Urinary bladder (tissue), 3 donors: ENCODE measurements at regions not wholly inside any gene's neighbourhood (a gene's known extent, or its start where the extent isn't known, plus 50 kb on each side); places are given as distances from the start of the nearest gene placed in this dataset.

Experiments
- DNase-seq: peaks from one replicate; pipeline ENCODE4 v3.0.0-alpha.2; 2015; ENCODE audit errors: extremely low spot score
- H3K27ac ChIP-seq: one replicate; pipeline ENCODE4 v1.5.1; 2013; ENCODE audit warnings: low read depth, mild to moderate bottlenecking, moderate library complexity
- H3K36me3 ChIP-seq: one replicate; pipeline ENCODE4 v1.6.1; 2013; ENCODE audit warnings: mild to moderate bottlenecking, moderate library complexity; ENCODE audit not compliant: insufficient read depth
- H3K4me1 ChIP-seq: one replicate; pipeline ENCODE4 v1.6.1; 2013; ENCODE audit warnings: mild to moderate bottlenecking, moderate library complexity; ENCODE audit not compliant: insufficient read depth
- H3K4me3 ChIP-seq: one replicate; pipeline ENCODE4 v1.5.1; 2013; ENCODE audit warnings: low read depth, low read length
- WGBS: extraction: QIAGEN DNeasy Blood & Tissue Kit; methylation state at CpG from one replicate; pipeline ENCODE4 v1.1.7; 2013; 5-methylcytosine and 5-hydroxymethylcytosine counted together
- donor health status: healthy with polysubstance abuse.
- donor health status: healthy.

GRCh38 chr1:234934611-234935033 is 194.0 kb downstream of the TOMM20 start:
- no peak overlapping the region for H3K27ac ChIP-seq
- H3K4me3 ChIP-seq = no peak overlapping the region
- DNase-seq = no peak
- 89% methylated on average over 7 of the region's 7 CpGs for WGBS
- H3K4me1 ChIP-seq = no peaks in the 10 kb centered on the region
- no peaks in the 10 kb centered on the region for H3K36me3 ChIP-seq

- Histone ChIP-seq H3K27ac (no peak overlapping the region), H3K36me3 (no peaks in the 10 kb centered on the region), H3K4me3 (no peak overlapping the region), H3K4me1 (no peaks in the 10 kb centered on the region)
- DNase-seq = no peak
- WGBS = 42% methylated on average over 2 of the region's 2 CpGs
Observed at GRCh38 chr1:234933475-234933874, 195.2 kb downstream of the TOMM20 start.

GRCh38 chr1:234932511-234933430 is 195.9 kb downstream of the TOMM20 start:
- no peak for DNase-seq
- H3K27ac ChIP-seq = no peak overlapping the region
- H3K36me3 ChIP-seq = no peaks in the 10 kb centered on the region
- no peaks in the 10 kb centered on the region for H3K4me1 ChIP-seq
- 87% methylated on average over 15 of the region's 15 CpGs for WGBS
- no peak overlapping the region for H3K4me3 ChIP-seq

- H3K36me3 ChIP-seq = no peaks in the 10 kb centered on the region
- no peak overlapping the region for H3K27ac ChIP-seq
- DNase-seq = no peak
- no peak overlapping the region for H3K4me3 ChIP-seq
- 95% methylated on average over 12 of the region's 12 CpGs for whole genome bisulfite sequencing
- H3K4me1 ChIP-seq = no peaks in the 10 kb centered on the region
Observed at GRCh38 chr1:234932106-234932505, 196.5 kb downstream of the TOMM20 start.

- H3K27ac ChIP-seq = no peak overlapping the region
- DNase-seq = no peak
- no peaks in the 10 kb centered on the region for H3K4me1 ChIP-seq
- H3K36me3 ChIP-seq = no peaks in the 10 kb centered on the region
- no peak overlapping the region for H3K4me3 ChIP-seq
- 93% methylated on average over 4 of the region's 4 CpGs for WGBS
Observed at GRCh38 chr1:234931404-234931973, 197.1 kb downstream of the TOMM20 start.

GRCh38 chr1:234929369-234929768 is 199.3 kb downstream of the TOMM20 start:
- Histone ChIP-seq H3K4me1 (no peaks in the 10 kb centered on the region), H3K27ac (no peak overlapping the region)
- no peak for DNase-seq

GRCh38 chr1:234928642-234929041 is 200.0 kb downstream of the TOMM20 start:
- H3K4me1 ChIP-seq = no peaks in the 10 kb centered on the region
- WGBS = 95% methylated on average over 5 of the region's 5 CpGs
- H3K27ac ChIP-seq = no peak overlapping the region
- H3K4me3 ChIP-seq = no peak overlapping the region
- H3K36me3 ChIP-seq = no peaks in the 10 kb centered on the region
- no peak for DNase-seq

More at GRCh38 chr1:234929369-234929768, 199.3 kb downstream of the TOMM20 start:
- WGBS = 84% methylated on average over 3 of the region's 3 CpGs
- Histone ChIP-seq H3K4me3 (no peak overlapping the region), H3K36me3 (no peaks in the 10 kb centered on the region)

GRCh38 chr1:234927971-234928640 is 200.5 kb downstream of the TOMM20 start:
- H3K4me3 ChIP-seq = no peak overlapping the region
- no peaks in the 10 kb centered on the region for H3K36me3 ChIP-seq
- DNase-seq = no peak
- no peak overlapping the region for H3K27ac ChIP-seq
- 79% methylated on average over 10 of the region's 10 CpGs for WGBS
- H3K4me1 ChIP-seq = no peaks in the 10 kb centered on the region

- Histone ChIP-seq H3K36me3 (no peaks in the 10 kb centered on the region), H3K4me1 (no peaks in the 10 kb centered on the region), H3K27ac (no peak overlapping the region), H3K4me3 (no peak overlapping the region)
- WGBS = 78% methylated on average over 10 of the region's 10 CpGs
- DNase-seq = no peak
Observed at GRCh38 chr1:234927312-234927970, 201.2 kb downstream of the TOMM20 start.

- Histone ChIP-seq H3K36me3 (no peaks in the 10 kb centered on the region), H3K4me1 (no peaks in the 10 kb centered on the region), H3K4me3 (no peak overlapping the region), H3K27ac (peak overlapping the region; percentile 66)
- DNase-seq = no peak
- 72% methylated on average over 20 of the region's 20 CpGs for WGBS
Observed at GRCh38 chr1:234926559-234927311, 201.9 kb downstream of the TOMM20 start.

GRCh38 chr1:234926264-234926558 is 202.4 kb downstream of the TOMM20 start:
- H3K4me1 ChIP-seq = no peaks in the 10 kb centered on the region
- no peak for DNase-seq
- no peak overlapping the region for H3K4me3 ChIP-seq
- peak overlapping the region; percentile 66 for H3K27ac ChIP-seq
- H3K36me3 ChIP-seq = no peaks in the 10 kb centered on the region
- WGBS = 29% methylated on average over 4 of the region's 4 CpGs

GRCh38 chr1:234925440-234926263 is 203.0 kb downstream of the TOMM20 start:
- Histone ChIP-seq H3K36me3 (no peaks in the 10 kb centered on the region), H3K27ac (peak overlapping the region; percentile 66), H3K4me1 (no peaks in the 10 kb centered on the region), H3K4me3 (no peak overlapping the region)
- WGBS = 46% methylated on average over 7 of the region's 7 CpGs
- peak; percentile 74 for DNase-seq
